G401.6 (cell line): ENCODE measurements at regions not wholly inside any gene's neighbourhood (a gene's known extent, or its start where the extent isn't known, plus 50 kb on each side); places are given as distances from the start of the nearest gene placed in this dataset.
A peak's percentile ranks its signal among the peaks of the same experiment; 100 is the strongest.

Experiments
- FAIRE-seq: peaks from 2 replicates; lab custom pipeline; 2012; peaks lifted over from hg19 to GRCh38; lab: Jason Lieb, UNC

- no peak for FAIRE-seq
Measured at GRCh38 chr15:79230766-79231165, 51.8 kb upstream of the ANKRD34C start.

GRCh38 chr15:79222808-79223207, 59.7 kb upstream of the ANKRD34C start:
- no peak for FAIRE-seq

- FAIRE-seq, result no peak
Measured at GRCh38 chr15:79221696-79222095, 60.8 kb upstream of the ANKRD34C start.

GRCh38 chr15:79219393-79220056, 63.0 kb upstream of the ANKRD34C start:
- no peak for FAIRE-seq

- FAIRE-seq, result no peak
Measured at GRCh38 chr15:79218588-79219200, 63.8 kb upstream of the ANKRD34C start.

- FAIRE-seq, result no peak
Measured at GRCh38 chr15:79213650-79214049, 68.9 kb upstream of the ANKRD34C start.

- no peak for FAIRE-seq
Measured at GRCh38 chr15:79212589-79213157, 69.8 kb upstream of the ANKRD34C start.

GRCh38 chr15:79211481-79211880, 71.0 kb upstream of the ANKRD34C start:
- no peak for FAIRE-seq

- no peak for FAIRE-seq
Measured at GRCh38 chr15:79209690-79210089, 72.8 kb upstream of the ANKRD34C start.

GRCh38 chr15:79209116-79209515, 73.4 kb upstream of the ANKRD34C start:
- FAIRE-seq, result no peak

GRCh38 chr15:79208179-79208578, 74.3 kb upstream of the ANKRD34C start:
- FAIRE-seq, result no peak

GRCh38 chr15:79206940-79207339, 75.6 kb upstream of the ANKRD34C start:
- FAIRE-seq, result no peak

- no peak for FAIRE-seq
Measured at GRCh38 chr15:79204886-79205675, 77.4 kb upstream of the ANKRD34C start.

- no peak for FAIRE-seq
Measured at GRCh38 chr15:79198461-79198860, 84.1 kb upstream of the ANKRD34C start.

- FAIRE-seq, result no peak
Measured at GRCh38 chr15:79197285-79197684, 85.2 kb upstream of the ANKRD34C start.

- FAIRE-seq, result no peak
Measured at GRCh38 chr15:79195802-79196201, 86.7 kb upstream of the ANKRD34C start.

- FAIRE-seq, result no peak
Measured at GRCh38 chr15:79195239-79195638, 87.3 kb upstream of the ANKRD34C start.

- peak; percentile 30 for FAIRE-seq
Measured at GRCh38 chr15:79194386-79194785, 88.1 kb upstream of the ANKRD34C start.

GRCh38 chr15:79193549-79193948, 89.0 kb upstream of the ANKRD34C start:
- no peak for FAIRE-seq

- no peak for FAIRE-seq
Measured at GRCh38 chr15:79193103-79193502, 89.4 kb upstream of the ANKRD34C start.

- no peak for FAIRE-seq
Measured at GRCh38 chr15:79192462-79193036, 90.0 kb upstream of the ANKRD34C start.

- FAIRE-seq, result no peak
Measured at GRCh38 chr15:79190093-79190492, 92.4 kb upstream of the ANKRD34C start.

GRCh38 chr15:79186616-79187015, 95.9 kb upstream of the ANKRD34C start:
- FAIRE-seq, result no peak
